OCI-LY1 (cell line): ENCODE measurements at regions not wholly inside any gene's neighbourhood (a gene's known extent, or its start where the extent isn't known, plus 50 kb on each side); places are given as distances from the start of the nearest gene placed in this dataset.

Experiments
- H2AFZ ChIP-seq: fragments of 200-600 bp; sonication (generic), shearing (Covaris generic); 2 replicates; pipeline ENCODE4 v1.6.0; 2014; ENCODE audit warnings: antibody characterized with exemption, mild to moderate bottlenecking, low read length
- H3F3A ChIP-seq: fragments of 200-600 bp; sonication (generic), shearing (Covaris generic); 2 replicates; pipeline ENCODE4 v1.6.0; 2014; ENCODE audit warnings: mild to moderate bottlenecking, antibody characterized with exemption, low read length, moderate library complexity; ENCODE audit not compliant: insufficient read depth
- H3K27ac ChIP-seq: fragments of 200-600 bp; sonication (generic); 2 replicates; pipeline ENCODE4 v1.5.1; 2014; ENCODE audit warnings: low read length, mixed run types, mild to moderate bottlenecking, low read depth; ENCODE audit not compliant: poor library complexity, severe bottlenecking
- H3K27me3 ChIP-seq: fragments of 200-600 bp; sonication (generic); 2 replicates; pipeline ENCODE4 v1.6.0; 2014; ENCODE audit warnings: antibody characterized with exemption, mild to moderate bottlenecking, low read length, moderate library complexity; ENCODE audit not compliant: insufficient read depth
- H3K36me3 ChIP-seq: fragments of 200-600 bp; sonication (generic); 2 replicates; pipeline ENCODE4 v1.6.1; 2014; ENCODE audit warnings: mild to moderate bottlenecking, antibody characterized with exemption, low read length, moderate library complexity, mixed read lengths; ENCODE audit not compliant: insufficient read depth
- H3K4me1 ChIP-seq: fragments of 200-600 bp; sonication (generic); 2 replicates; pipeline ENCODE4 v1.5.1; 2014; ENCODE audit warnings: mild to moderate bottlenecking, low read length, moderate library complexity; ENCODE audit not compliant: insufficient read depth, severe bottlenecking
- H3K4me2 ChIP-seq: fragments of 200-600 bp; sonication (generic), shearing (Covaris generic); 2 replicates; pipeline ENCODE4 v1.6.1; 2014; ENCODE audit warnings: low read length
- H3K4me3 ChIP-seq: fragments of 200-600 bp; sonication (generic); 2 replicates; pipeline ENCODE4 v1.5.1; 2014; ENCODE audit warnings: low read length, low read depth, mild to moderate bottlenecking, mixed read lengths; ENCODE audit not compliant: poor library complexity, severe bottlenecking
- H3K79me2 ChIP-seq: fragments of 200-600 bp; shearing (Covaris generic); 2 replicates; pipeline ENCODE4 v1.6.1; 2016; ENCODE audit warnings: mixed run types, low read length, mixed read lengths; ENCODE audit not compliant: insufficient read depth
- H3K9ac ChIP-seq: fragments of 200-600 bp; sonication (generic), shearing (Covaris generic); 2 replicates; pipeline ENCODE4 v1.6.1; 2014; ENCODE audit warnings: mild to moderate bottlenecking, low read length, mixed read lengths
- H3K9me2 ChIP-seq: fragments of 200-600 bp; sonication (generic), shearing (Covaris generic); 2 replicates; pipeline ENCODE4 v1.6.1; 2014; ENCODE audit warnings: low read depth, mild to moderate bottlenecking, low read length, mixed read lengths
- H3K9me3 ChIP-seq: fragments of 200-600 bp; shearing (Covaris generic); 2 replicates; pipeline ENCODE4 v1.6.1; 2014; ENCODE audit warnings: low read length, mixed read lengths
- H4K20me1 ChIP-seq: fragments of 200-600 bp; sonication (generic), shearing (Covaris generic); 2 replicates; pipeline ENCODE4 v1.6.0; 2016; ENCODE audit warnings: mild to moderate bottlenecking, low read length; ENCODE audit not compliant: insufficient read depth
- CTCF ChIP-seq: fragments of 200-600 bp; sonication (generic), shearing (Covaris generic); IDR thresholded peaks from 2 replicates; pipeline ENCODE4 v1.5.1; 2017; ENCODE audit warnings: mild to moderate bottlenecking, antibody characterized with exemption, low read length, moderate library complexity, mixed read lengths
- EZH2 ChIP-seq: fragments of 200-600 bp; sonication (generic), shearing (Covaris generic); IDR thresholded peaks from 2 replicates; pipeline ENCODE4 v1.8.0; 2017; ENCODE audit warnings: borderline replicate concordance, mixed run types, mild to moderate bottlenecking, antibody characterized with exemption, low read length, moderate library complexity, mixed read lengths

- no peaks in the 10 kb centered on the region for H3K36me3 ChIP-seq
- no peak overlapping the region for H3K4me2 ChIP-seq
- H3K9me3 ChIP-seq, result no peaks in the 10 kb centered on the region
- H3K27me3 ChIP-seq, result no peaks in the 10 kb centered on the region
- H3K4me3 ChIP-seq, result no peak overlapping the region
- H3F3A ChIP-seq, result no peaks in the 10 kb centered on the region
- H4K20me1 ChIP-seq, result no peaks in the 10 kb centered on the region
- TF ChIP-seq EZH2 (no peak), CTCF (no peak)
- H3K4me1 ChIP-seq, result no peaks in the 10 kb centered on the region
- H3K9me2 ChIP-seq, result no peaks in the 10 kb centered on the region
- H3K9ac ChIP-seq, result no peak overlapping the region
- no peak overlapping the region for H3K27ac ChIP-seq
- no peaks in the 10 kb centered on the region for H3K79me2 ChIP-seq
- no peak overlapping the region for H2AFZ ChIP-seq
Measured at GRCh38 chr15:25972141-25972675, 109.1 kb upstream of the ATP10A start.

DNA sequence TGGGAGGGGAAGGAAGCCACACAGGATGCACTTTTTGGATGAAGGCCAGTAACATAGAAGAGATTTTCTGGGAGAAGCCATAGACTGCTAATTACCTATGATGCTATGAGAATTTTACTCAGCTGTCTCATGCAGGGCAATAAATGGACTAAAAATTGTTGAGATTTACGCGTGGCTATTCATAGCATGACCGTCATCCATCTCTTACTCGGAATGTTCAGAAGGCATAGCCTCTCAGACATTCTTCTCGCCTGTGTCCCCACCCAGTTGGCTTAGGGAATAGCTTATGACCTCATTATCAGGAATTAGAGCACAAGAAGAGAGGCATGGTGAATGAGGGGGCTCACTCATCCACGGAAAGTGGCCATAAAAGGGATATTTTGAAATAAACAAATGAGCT is 107.9 kb upstream of the ATP10A start:
- Histone ChIP-seq H4K20me1 (no peaks in the 10 kb centered on the region), H3F3A (no peaks in the 10 kb centered on the region), H3K9me3 (no peaks in the 10 kb centered on the region), H3K4me1 (no peaks in the 10 kb centered on the region), H3K9ac (no peak overlapping the region), H3K79me2 (no peaks in the 10 kb centered on the region), H3K27me3 (no peaks in the 10 kb centered on the region), H3K4me2 (no peak overlapping the region), H2AFZ (no peak overlapping the region), H3K4me3 (no peak overlapping the region), H3K9me2 (no peaks in the 10 kb centered on the region), H3K36me3 (no peaks in the 10 kb centered on the region), H3K27ac (no peak overlapping the region)
- TF ChIP-seq EZH2 (no peak), CTCF (no peak)

DNA sequence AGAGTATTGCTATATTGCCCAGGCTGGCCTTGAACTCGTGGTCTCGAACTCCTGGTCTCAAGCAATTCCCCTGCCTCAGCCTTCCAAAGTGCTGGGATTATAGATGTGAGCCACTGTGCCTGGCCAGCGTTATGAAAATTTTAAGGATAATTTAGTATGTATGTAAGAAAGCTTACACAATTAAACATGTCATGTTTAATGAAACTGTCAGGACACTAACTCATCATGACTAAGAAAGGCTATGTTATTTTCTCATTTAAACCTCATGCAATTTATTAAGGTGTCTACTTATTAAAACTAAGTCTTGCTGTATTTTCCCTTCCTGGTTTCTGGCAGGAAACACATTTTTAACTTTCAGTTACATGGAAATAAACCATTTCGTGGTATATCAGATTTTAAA is 106.8 kb upstream of the ATP10A start:
- no peaks in the 10 kb centered on the region for H3K27me3 ChIP-seq
- no peak overlapping the region for H3K27ac ChIP-seq
- no peaks in the 10 kb centered on the region for H3K79me2 ChIP-seq
- no peaks in the 10 kb centered on the region for H3K9me3 ChIP-seq
- H3K4me3 ChIP-seq, result no peak overlapping the region
- no peak overlapping the region for H3K9ac ChIP-seq
- no peak overlapping the region for H2AFZ ChIP-seq
- no peaks in the 10 kb centered on the region for H3K4me1 ChIP-seq
- no peaks in the 10 kb centered on the region for H3K36me3 ChIP-seq
- H3K9me2 ChIP-seq, result no peaks in the 10 kb centered on the region
- TF ChIP-seq EZH2 (no peak), CTCF (no peak)
- H4K20me1 ChIP-seq, result no peaks in the 10 kb centered on the region
- H3F3A ChIP-seq, result no peaks in the 10 kb centered on the region
- no peak overlapping the region for H3K4me2 ChIP-seq
